KOPT-K1 (cell line): ENCODE measurements at regions not wholly inside any gene's neighbourhood (a gene's known extent, or its start where the extent isn't known, plus 50 kb on each side); places are given as distances from the start of the nearest gene placed in this dataset.

Source experiments
- H3K27ac ChIP-seq: fragments of 200-600 bp; sonication (generic); 2 replicates; pipeline ENCODE4 v1.5.1; 2016; ENCODE audit warnings: antibody characterized with exemption, mild to moderate bottlenecking, low read depth, low read length; ENCODE audit not compliant: poor library complexity, severe bottlenecking
- H3K36me3 ChIP-seq: fragments of 200-600 bp; sonication (generic); 2 replicates; pipeline ENCODE4 v1.5.1; 2017; ENCODE audit warnings: antibody characterized with exemption, mild to moderate bottlenecking, low read length, moderate library complexity; ENCODE audit not compliant: insufficient read depth
- H3K9me3 ChIP-seq: fragments of 200-600 bp; sonication (generic); 2 replicates; pipeline ENCODE4 v1.5.1; 2017; ENCODE audit warnings: antibody characterized with exemption, low read length, mild to moderate bottlenecking; ENCODE audit not compliant: insufficient read depth, poor library complexity, severe bottlenecking

DNA sequence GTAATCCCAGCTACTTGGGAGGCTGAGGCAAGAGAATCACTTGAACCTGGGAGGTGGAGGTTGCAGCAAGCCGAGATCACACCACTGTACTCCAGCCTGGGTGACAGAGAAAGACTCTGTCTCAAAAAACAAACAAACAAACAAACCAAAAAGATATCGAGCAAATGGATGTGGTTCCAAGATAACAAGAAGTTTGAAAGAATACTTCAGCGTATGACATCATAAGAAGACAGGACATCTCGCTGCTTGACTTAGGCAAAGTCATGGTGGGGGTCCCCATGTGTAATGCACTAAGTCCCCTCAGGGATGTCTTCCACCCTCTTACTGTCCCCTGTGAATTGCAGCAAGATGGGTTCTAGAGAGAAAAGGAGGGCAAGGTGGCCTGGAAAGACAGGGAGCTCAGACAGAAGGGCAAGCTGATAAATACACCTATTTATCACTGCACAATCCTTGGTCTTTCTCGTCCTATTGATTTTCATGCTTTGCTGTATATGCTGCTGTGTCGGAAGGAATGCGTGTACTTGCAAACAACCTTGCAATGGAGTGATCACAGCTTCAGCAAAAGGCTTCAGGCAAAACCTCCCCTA is 115.0 kb downstream of the BDH1 start:
- no peaks in the 10 kb centered on the region for H3K9me3 ChIP-seq
- H3K27ac ChIP-seq: no peak overlapping the region
- no peaks in the 10 kb centered on the region for H3K36me3 ChIP-seq

DNA sequence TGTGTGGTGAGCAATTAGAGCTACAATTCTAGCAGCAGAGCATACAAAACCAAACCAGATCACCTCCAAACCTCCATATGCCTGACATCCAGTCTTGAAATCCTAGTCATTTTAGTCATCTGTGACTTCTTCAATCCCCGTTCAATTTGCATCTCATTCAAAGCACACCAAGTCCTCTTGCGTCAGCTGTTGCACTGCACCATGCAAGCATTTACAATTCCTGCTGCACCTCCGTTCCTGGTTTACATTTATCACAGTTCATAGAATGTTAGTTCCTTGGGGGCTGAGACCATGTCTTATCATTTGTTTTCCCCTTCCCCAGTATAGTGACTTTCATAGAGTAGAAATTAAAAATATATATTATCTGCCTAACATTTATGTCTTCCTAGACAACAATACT is 116.9 kb downstream of the BDH1 start:
- Histone ChIP-seq H3K9me3 (no peaks in the 10 kb centered on the region), H3K36me3 (no peaks in the 10 kb centered on the region), H3K27ac (no peak overlapping the region)

- Histone ChIP-seq H3K36me3 (no peaks in the 10 kb centered on the region), H3K9me3 (no peaks in the 10 kb centered on the region), H3K27ac (no peak overlapping the region)
Measured at GRCh38 chr3:197435426-197435825, 120.3 kb downstream of the BDH1 start.

DNA sequence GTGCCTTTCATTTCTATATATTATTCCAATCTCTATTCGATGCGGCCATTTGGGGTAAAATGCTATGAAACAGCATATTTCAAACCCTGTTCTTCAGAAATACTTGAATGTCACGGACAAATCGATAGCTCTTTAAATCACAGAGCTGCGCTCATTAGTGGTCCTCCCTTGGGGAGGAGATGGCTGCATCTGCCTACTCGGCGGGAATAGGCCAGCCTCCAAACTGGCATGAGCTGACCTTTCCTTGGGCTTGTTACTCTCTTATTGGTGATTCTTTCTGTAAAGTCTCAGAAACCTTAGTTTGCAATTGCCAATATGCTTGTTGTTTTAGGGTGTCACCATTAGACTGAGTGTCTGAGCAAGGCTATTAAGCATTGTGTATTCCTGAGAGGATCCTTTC is 120.9 kb downstream of the BDH1 start:
- Histone ChIP-seq H3K27ac (no peak overlapping the region), H3K9me3 (no peaks in the 10 kb centered on the region), H3K36me3 (no peaks in the 10 kb centered on the region)

DNA sequence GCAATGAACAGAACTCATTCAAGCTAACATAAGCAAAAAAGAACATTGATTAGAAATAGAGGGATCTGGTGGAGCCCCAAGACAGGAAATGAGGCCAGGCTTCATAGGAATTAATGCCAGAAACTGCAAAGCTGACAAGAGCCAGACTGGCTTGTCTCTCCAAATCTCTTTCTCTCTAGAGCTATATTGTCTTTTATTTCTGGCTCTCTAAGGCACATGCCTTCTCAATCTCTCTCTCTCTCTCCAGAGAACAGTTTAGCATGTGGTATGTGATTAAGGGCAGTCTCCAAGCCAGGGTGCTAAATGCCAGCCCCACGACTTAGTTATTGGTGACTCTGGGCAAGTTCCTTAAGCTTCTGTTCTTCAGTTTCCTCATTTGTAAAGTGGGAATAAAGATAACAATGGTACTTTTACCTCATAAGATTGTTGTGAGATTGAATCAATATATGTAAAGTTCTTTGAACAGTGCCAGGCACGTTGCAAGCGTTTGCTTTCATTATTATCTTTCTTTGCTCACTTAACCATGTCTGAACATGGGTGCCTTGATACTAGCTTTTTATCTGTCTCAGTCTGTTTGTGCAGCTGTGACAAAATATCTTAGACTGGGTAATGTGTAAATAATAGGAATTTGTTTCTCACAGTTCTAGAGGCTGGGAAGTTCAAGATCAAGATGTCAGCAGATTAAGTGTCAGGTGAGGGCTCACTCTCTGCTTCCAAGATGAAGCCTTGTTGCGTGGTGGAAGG is 123.2 kb downstream of the BDH1 start:
- H3K27ac ChIP-seq: no peak overlapping the region
- H3K36me3 ChIP-seq: no peaks in the 10 kb centered on the region
- H3K9me3 ChIP-seq: no peaks in the 10 kb centered on the region

- H3K36me3 ChIP-seq: no peaks in the 10 kb centered on the region
- no peak overlapping the region for H3K27ac ChIP-seq
- no peaks in the 10 kb centered on the region for H3K9me3 ChIP-seq
Measured at GRCh38 chr3:197431346-197431910, 124.3 kb downstream of the BDH1 start.

- Histone ChIP-seq H3K9me3 (no peaks in the 10 kb centered on the region), H3K27ac (no peak overlapping the region), H3K36me3 (no peaks in the 10 kb centered on the region)
Measured at GRCh38 chr3:197430934-197431333, 124.8 kb downstream of the BDH1 start.

DNA sequence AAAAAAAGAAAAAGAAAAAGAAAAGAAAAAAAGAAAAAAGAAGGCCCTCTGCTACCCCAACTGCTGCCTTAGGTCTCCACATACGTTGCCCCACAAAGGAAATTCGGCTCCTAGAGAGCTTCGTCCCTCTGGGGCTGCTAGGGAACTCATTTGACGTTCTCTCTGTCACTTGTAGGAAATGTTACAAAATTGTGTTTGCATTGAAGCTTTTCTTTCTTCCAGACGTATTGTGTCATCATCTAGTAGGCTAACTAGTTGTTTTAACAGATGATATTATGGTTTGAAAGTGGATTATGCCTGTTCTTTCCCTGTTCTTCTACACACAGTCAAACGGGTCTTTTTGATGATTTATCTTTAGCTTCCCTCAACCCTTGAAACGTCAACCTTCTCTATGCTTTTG is 125.3 kb downstream of the BDH1 start:
- Histone ChIP-seq H3K36me3 (no peaks in the 10 kb centered on the region), H3K27ac (no peak overlapping the region), H3K9me3 (no peaks in the 10 kb centered on the region)

DNA sequence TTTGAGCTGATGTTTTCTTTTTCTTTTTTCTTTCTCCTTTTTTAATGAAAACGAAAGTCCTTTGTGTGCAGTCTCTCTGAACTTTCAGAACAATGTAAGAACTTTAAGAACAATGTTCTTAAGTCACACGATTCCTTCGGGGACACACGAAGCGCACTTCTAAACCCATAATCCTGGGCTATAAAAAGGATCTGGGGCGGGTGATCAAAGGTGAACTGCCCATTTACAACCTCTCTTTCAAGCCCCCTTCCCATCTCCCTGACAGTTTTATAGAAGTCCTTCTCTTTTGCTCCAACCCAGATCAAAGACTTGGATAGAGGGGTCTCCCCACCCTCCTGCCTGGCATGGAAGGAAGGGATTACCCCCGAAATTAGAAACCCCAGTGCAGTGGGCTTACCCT is 126.8 kb downstream of the BDH1 start:
- Histone ChIP-seq H3K27ac (no peak overlapping the region), H3K9me3 (no peaks in the 10 kb centered on the region), H3K36me3 (no peaks in the 10 kb centered on the region)

DNA sequence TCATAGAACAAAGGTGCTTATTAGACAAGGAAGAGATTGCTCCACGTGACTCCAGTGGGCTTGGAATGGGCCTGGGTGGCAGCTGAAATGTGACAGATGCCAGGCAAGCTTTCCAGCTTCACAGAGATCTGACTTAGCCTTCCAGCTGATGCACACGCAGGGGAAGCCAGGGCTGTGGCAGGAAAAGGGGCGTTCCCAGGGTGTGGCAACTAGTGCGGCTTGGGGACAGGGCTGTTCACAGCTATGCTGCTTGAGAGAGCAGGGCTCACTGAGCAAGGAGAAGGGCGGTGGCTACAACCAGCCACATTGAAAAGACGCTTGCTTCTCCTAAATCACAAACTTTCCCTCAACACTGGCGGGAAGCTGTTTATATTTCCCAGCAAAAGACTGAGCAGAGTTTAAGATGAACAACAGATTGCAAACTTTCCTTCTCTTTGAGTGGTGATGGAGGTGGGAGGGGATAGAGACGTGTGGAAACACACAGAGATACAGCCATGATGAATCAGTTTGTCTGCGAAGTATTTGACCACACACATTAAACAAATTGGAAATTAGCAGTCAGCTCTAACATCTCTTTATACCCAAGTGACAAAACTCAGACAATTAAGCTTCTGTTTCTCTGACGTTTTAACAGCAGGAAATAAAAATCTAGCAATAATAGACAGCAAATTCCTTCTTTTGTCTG is 127.5 kb downstream of the BDH1 start:
- no peaks in the 10 kb centered on the region for H3K9me3 ChIP-seq
- H3K27ac ChIP-seq: peak overlapping the region; percentile 16
- no peaks in the 10 kb centered on the region for H3K36me3 ChIP-seq

- Histone ChIP-seq H3K36me3 (no peaks in the 10 kb centered on the region), H3K9me3 (no peaks in the 10 kb centered on the region), H3K27ac (no peak overlapping the region)
Measured at GRCh38 chr3:197427021-197427420, 128.6 kb upstream of the DLG1 start.

- Histone ChIP-seq H3K36me3 (no peaks in the 10 kb centered on the region), H3K9me3 (no peaks in the 10 kb centered on the region), H3K27ac (no peak overlapping the region)
Measured at GRCh38 chr3:197426121-197426566, 127.7 kb upstream of the DLG1 start.

- no peak overlapping the region for H3K27ac ChIP-seq
- no peaks in the 10 kb centered on the region for H3K36me3 ChIP-seq
- no peaks in the 10 kb centered on the region for H3K9me3 ChIP-seq
Measured at GRCh38 chr3:197425485-197426120, 127.2 kb upstream of the DLG1 start.

DNA sequence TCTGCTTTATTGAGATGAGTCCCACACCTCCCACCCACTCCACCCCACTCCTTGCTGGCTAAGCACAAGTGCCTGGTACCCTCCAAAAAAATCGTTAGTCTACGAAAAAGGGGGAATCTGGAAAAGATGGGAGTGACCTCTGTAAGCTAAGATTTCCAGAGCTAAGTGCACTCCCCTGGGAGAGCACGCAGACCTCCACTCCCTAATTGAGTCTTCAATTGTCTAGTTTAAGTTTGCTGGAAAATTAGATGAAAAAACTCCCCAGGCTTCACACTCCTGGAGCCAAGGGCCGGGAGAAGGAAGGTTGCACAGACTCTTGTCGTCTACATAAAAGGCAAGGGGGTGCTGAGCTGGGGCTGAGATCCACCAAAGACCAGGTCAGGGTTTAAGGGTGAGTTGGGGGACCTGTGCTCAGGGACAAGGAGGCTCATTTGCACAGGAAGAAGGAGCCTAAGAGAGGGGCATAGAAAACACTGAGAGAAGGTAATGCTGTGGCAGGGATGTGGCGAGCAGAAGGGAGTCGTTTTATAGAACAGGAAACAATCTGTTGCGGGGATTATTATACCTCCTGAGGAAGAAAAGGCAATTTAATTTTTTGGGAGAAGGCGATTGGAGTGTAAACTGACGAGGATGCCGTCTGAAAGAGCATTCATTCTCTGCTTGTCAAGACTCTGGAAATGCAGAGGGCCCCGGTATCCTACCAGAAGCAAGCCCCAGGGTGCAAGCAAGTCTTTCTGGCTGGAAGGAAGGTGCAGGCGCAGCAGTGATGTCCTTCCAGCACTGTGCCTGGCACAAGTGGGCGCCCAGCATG is 126.5 kb upstream of the DLG1 start:
- H3K36me3 ChIP-seq: no peaks in the 10 kb centered on the region
- no peaks in the 10 kb centered on the region for H3K9me3 ChIP-seq
- H3K27ac ChIP-seq: no peak overlapping the region
